GM23338 (cell line): ENCODE measurements at regions not wholly inside any gene's neighbourhood (a gene's known extent, or its start where the extent isn't known, plus 50 kb on each side); places are given as distances from the start of the nearest gene placed in this dataset.

Source experiments
- ATAC-seq: fragments of 200-7000 bp; cut with Tn5 transposase; 3 replicates; pipeline ENCODE4 v1.9.1; 2020
- DNase-seq: peaks from one replicate; pipeline ENCODE4 v3.0.0-alpha.2; 2015; ENCODE audit warnings: low spot score
- H2AFZ ChIP-seq: fragments of 200-600 bp; sonication (generic); 2 replicates; pipeline ENCODE4 v1.8.0; 2016; ENCODE audit warnings: antibody characterized with exemption, mild to moderate bottlenecking, moderate library complexity
- H3F3A ChIP-seq: fragments of 200-600 bp; sonication (generic); replicated peaks from 2 replicates; pipeline ENCODE4 v1.8.0; 2017; ENCODE audit warnings: antibody characterized with exemption, mixed run types, low read depth
- H3K27ac ChIP-seq: fragments of 200-600 bp; sonication (generic); 2 replicates; pipeline ENCODE4 v1.6.1; 2016; ENCODE audit warnings: low read depth
- H3K27me3 ChIP-seq: fragments of 200-600 bp; sonication (generic); 2 replicates; pipeline ENCODE4 v1.8.0; 2016; ENCODE audit warnings: mild to moderate bottlenecking, mixed run types, moderate library complexity; ENCODE audit not compliant: insufficient read depth
- H3K36me3 ChIP-seq: fragments of 200-600 bp; sonication (generic); 2 replicates; pipeline ENCODE4 v1.8.0; 2016; ENCODE audit warnings: mild to moderate bottlenecking; ENCODE audit not compliant: insufficient read depth
- H3K4me1 ChIP-seq: fragments of 200-600 bp; sonication (generic); 2 replicates; pipeline ENCODE4 v1.8.0; 2016; ENCODE audit warnings: mild to moderate bottlenecking, moderate library complexity; ENCODE audit not compliant: insufficient read depth
- H3K4me2 ChIP-seq: fragments of 200-600 bp; sonication (generic); 2 replicates; pipeline ENCODE4 v1.7.1; 2017; ENCODE audit warnings: mixed run types
- H3K4me3 ChIP-seq: fragments of 200-600 bp; sonication (generic); 2 replicates; pipeline ENCODE4 v1.6.1; 2016; ENCODE audit warnings: mixed run types
- H3K79me2 ChIP-seq: fragments of 200-600 bp; sonication (generic); replicated peaks from 2 replicates; pipeline ENCODE4 v1.8.0; 2017; ENCODE audit warnings: mild to moderate bottlenecking; ENCODE audit not compliant: insufficient read depth
- H3K9me2 ChIP-seq: fragments of 200-600 bp; sonication (generic); 2 replicates; pipeline ENCODE4 v1.8.0; 2017; ENCODE audit not compliant: insufficient read depth
- H4K20me1 ChIP-seq: fragments of 200-600 bp; sonication (generic); replicated peaks from 2 replicates; pipeline ENCODE4 v1.8.0; 2017; ENCODE audit warnings: mild to moderate bottlenecking; ENCODE audit not compliant: insufficient read depth
- H3K27ac Mint-ChIP-seq: 2 replicates; pipeline ENCODE4 v1.8.0; 2020; ENCODE audit warnings: inconsistent platforms, mild to moderate bottlenecking, moderate library complexity, mixed read lengths
- H3K27me3 Mint-ChIP-seq: 3 replicates; pipeline ENCODE4 v1.8.0; 2022; ENCODE audit warnings: low read depth, mild to moderate bottlenecking, moderate library complexity, mixed read lengths, inconsistent platforms; ENCODE audit not compliant: insufficient read depth, poor library complexity
- H3K36me3 Mint-ChIP-seq: 3 replicates; pipeline ENCODE4 v1.8.0; 2021; ENCODE audit warnings: low read depth, mild to moderate bottlenecking, inconsistent platforms, moderate library complexity, mixed read lengths
- H3K4me1 Mint-ChIP-seq: 3 replicates; pipeline ENCODE4 v1.8.0; 2020; ENCODE audit warnings: mild to moderate bottlenecking, inconsistent platforms, mixed read lengths
- H3K4me3 Mint-ChIP-seq: 3 replicates; pipeline ENCODE4 v1.8.0; 2021; ENCODE audit warnings: moderate library complexity, mild to moderate bottlenecking, inconsistent platforms, mixed read lengths
- H3K9me3 Mint-ChIP-seq: 3 replicates; pipeline ENCODE4 v1.8.0; 2020; ENCODE audit warnings: moderate library complexity, mild to moderate bottlenecking, inconsistent platforms, mixed read lengths
- CREB1 ChIP-seq: fragments of 250-450 bp; sonication (Bioruptor Pico); IDR thresholded peaks from 2 replicates; pipeline ENCODE4 v1.5.0; 2020; ENCODE audit warnings: low read depth, mild to moderate bottlenecking, moderate library complexity
- ETS1 ChIP-seq: IDR thresholded peaks from 2 replicates; pipeline ENCODE4 v1.6.1; 2016; ENCODE audit warnings: antibody characterized with exemption
- EZH2 ChIP-seq: fragments of 200-600 bp; sonication (generic); IDR thresholded peaks from one replicate; pipeline ENCODE4 v1.8.0; 2017; ENCODE audit warnings: antibody characterized with exemption, mild to moderate bottlenecking, low read depth; ENCODE audit not compliant: unreplicated experiment
- EZH2phosphoT487 ChIP-seq: fragments of 200-600 bp; sonication (generic); IDR thresholded peaks from one replicate; pipeline ENCODE4 v1.8.1; 2018; ENCODE audit warnings: antibody characterized with exemption; ENCODE audit not compliant: unreplicated experiment
- NANOG ChIP-seq: IDR thresholded peaks from 2 replicates; pipeline ENCODE4 v1.6.1; 2016; ENCODE audit warnings: antibody characterized with exemption, borderline replicate concordance
- POLR2AphosphoS5 ChIP-seq: IDR thresholded peaks from 2 replicates; pipeline ENCODE4 v1.6.1; 2016; ENCODE audit warnings: antibody characterized with exemption, low read depth
- STAT1 ChIP-seq: IDR thresholded peaks from one replicate; pipeline ENCODE4 v1.6.1; 2016; ENCODE audit warnings: antibody characterized with exemption; ENCODE audit not compliant: unreplicated experiment
- ZNF331 ChIP-seq: fragments of 250-450 bp; sonication (Bioruptor Pico); IDR thresholded peaks from 2 replicates; pipeline ENCODE4 v1.5.0; 2020; ENCODE audit warnings: low read depth, mild to moderate bottlenecking, moderate library complexity
- ZNF462 ChIP-seq: fragments of 250-450 bp; sonication (Bioruptor Pico); IDR thresholded peaks from 2 replicates; pipeline ENCODE4 v1.5.0; 2020; ENCODE audit warnings: mild to moderate bottlenecking, moderate library complexity

GRCh38 chr4:181777518-181777917 is 465.7 kb upstream of the TENM3 start (continued):
- TF ChIP-seq ZNF462 (CRISPR knock-in tag) (no peak), NANOG (no peak), POLR2AphosphoS5 (no peak), EZH2 (no peak), EZH2phosphoT487 (no peak)

- no peaks in the 10 kb centered on the region for H3K36me3 ChIP-seq
- H2AFZ ChIP-seq, result peak overlapping the region; percentile 8; the same call in 1 of the 2 replicates
- no peaks in the 10 kb centered on the region for H3F3A ChIP-seq
- no peaks in the 10 kb centered on the region for H3K79me2 ChIP-seq
- Mint-ChIP-seq H3K4me1 (peaks cover 3% of the 10 kb centered on the region; the same call in 1 of the 3 replicates), H3K9me3 (0 out of 3 replicates have a peak, but pooled peaks cover 5% of the 10 kb centered on the region), H3K27ac (0 out of 2 replicates have a peak overlapping the region, but pooled peaks have one; percentile 4), H3K4me3 (no peak overlapping the region), H3K27me3 (no peaks in the 10 kb centered on the region), H3K36me3 (no peaks in the 10 kb centered on the region)
- H3K4me2 ChIP-seq, result no peak overlapping the region
- DNase-seq (no peak), ATAC-seq (no peak)
- no peaks in the 10 kb centered on the region; the same call in 1 of the 2 replicates for H3K4me1 ChIP-seq
- H3K4me3 ChIP-seq, result no peak overlapping the region
- H4K20me1 ChIP-seq, result no peaks in the 10 kb centered on the region
- H3K9me2 ChIP-seq, result peaks cover 4% of the 10 kb centered on the region; the same call in 1 of the 2 replicates
- H3K27ac ChIP-seq, result no peak overlapping the region
- no peaks in the 10 kb centered on the region for H3K27me3 ChIP-seq
- TF ChIP-seq ZNF462 (CRISPR knock-in tag), result no peak
- no peak for TF ChIP-seq ZNF331 (CRISPR knock-in tag)
- TF ChIP-seq ETS1, result no peak
- no peak for TF ChIP-seq EZH2
- no peak for TF ChIP-seq NANOG
- no peak for TF ChIP-seq CREB1 (CRISPR knock-in tag)
- TF ChIP-seq STAT1, result no peak
- no peak for TF ChIP-seq POLR2AphosphoS5
These were observed 458.3 kb upstream of the TENM3 start for GRCh38 chr4:181784881-181785280.
